ENCODE measurements at regions not wholly inside any gene's neighbourhood (a gene's known extent, or its start where the extent isn't known, plus 50 kb on each side); places are given as distances from the start of the nearest gene placed in this dataset.
A peak's percentile ranks its signal among the peaks of the same experiment; 100 is the strongest.

GRCh38 chr2:107242811-107243210 lies 356.8 kb upstream of the ST6GAL2 start:
- H3K4me3 Mint-ChIP-seq: no peak overlapping the region
- H3K36me3 Mint-ChIP-seq (ENCODE audit: low read depth): no peaks in the 10 kb centered on the region

GRCh38 chr2:107248932-107249331 lies 363.0 kb upstream of the ST6GAL2 start:
- ATAC-seq: no peak
- H3K4me1 Mint-ChIP-seq: no peaks in the 10 kb centered on the region
- no peaks in the 10 kb centered on the region for H3K36me3 Mint-ChIP-seq (ENCODE audit: low read depth)
- no peaks in the 10 kb centered on the region for H3K36me3 ChIP-seq (ENCODE audit: insufficient read depth)
- H3K27me3 ChIP-seq (ENCODE audit: insufficient read depth): no peaks in the 10 kb centered on the region
- H3K27ac Mint-ChIP-seq: no peak overlapping the region
- no peaks in the 10 kb centered on the region for H3K9me2 ChIP-seq (ENCODE audit: insufficient read depth)
- H3F3A ChIP-seq (replicated peaks; ENCODE audit: low read depth): no peaks in the 10 kb centered on the region
- no peaks in the 10 kb centered on the region for H3K4me1 ChIP-seq (ENCODE audit: insufficient read depth)
- H2AFZ ChIP-seq: no peak overlapping the region
- no peak overlapping the region for H3K4me3 Mint-ChIP-seq
- no peak overlapping the region for H3K4me2 ChIP-seq
- H4K20me1 ChIP-seq (replicated peaks; ENCODE audit: insufficient read depth): no peaks in the 10 kb centered on the region
- no peak for DNase-seq (ENCODE audit: low spot score)
- no peaks in the 10 kb centered on the region for H3K79me2 ChIP-seq (replicated peaks; ENCODE audit: insufficient read depth)
- no peaks in the 10 kb centered on the region for H3K27me3 Mint-ChIP-seq (ENCODE audit: insufficient read depth, low read depth, poor library complexity)
- H3K4me3 ChIP-seq: no peak overlapping the region
- no peaks in the 10 kb centered on the region; the same call in 2 of the 3 replicates for H3K9me3 Mint-ChIP-seq
- no peak overlapping the region for H3K27ac ChIP-seq (ENCODE audit: low read depth)
- TF ChIP-seq CREB1 (CRISPR knock-in tag; IDR thresholded peaks at IDR 0.05; ENCODE audit: low read depth) (no peak), ETS1 (IDR thresholded peaks at IDR 0.05) (no peak), JUNB (IDR thresholded peaks at IDR 0.05; ENCODE audit: unreplicated experiment) (no peak), CTCF (conservative IDR thresholded peaks at IDR 0.05; ENCODE audit: low read depth in 2 of 2) (no peak), EZH2 (IDR thresholded peaks at IDR 0.05; ENCODE audit: low read depth, unreplicated experiment) (no peak), REST (IDR thresholded peaks at IDR 0.05; ENCODE audit: unreplicated experiment) (no peak), ZNF462 (CRISPR knock-in tag; IDR thresholded peaks at IDR 0.05) (no peak), NANOG (IDR thresholded peaks at IDR 0.05; ENCODE audit: borderline replicate concordance) (no peak), POLR2AphosphoS5 (IDR thresholded peaks at IDR 0.05; ENCODE audit: low read depth) (no peak), ZNF114 (CRISPR knock-in tag; IDR thresholded peaks at IDR 0.05) (no peak)

More at GRCh38 chr2:107242811-107243210, 356.8 kb upstream of the ST6GAL2 start:
- DNase-seq (ENCODE audit: low spot score): no peak
- no peak for ATAC-seq
- H3K4me1 Mint-ChIP-seq: no peaks in the 10 kb centered on the region
- no peaks in the 10 kb centered on the region for H4K20me1 ChIP-seq (replicated peaks; ENCODE audit: insufficient read depth)
- no peaks in the 10 kb centered on the region for H3K27me3 ChIP-seq (ENCODE audit: insufficient read depth)
- H3K79me2 ChIP-seq (replicated peaks; ENCODE audit: insufficient read depth): no peaks in the 10 kb centered on the region
- H3K4me2 ChIP-seq: no peak overlapping the region
- no peaks in the 10 kb centered on the region for H3K9me3 Mint-ChIP-seq
- H3K36me3 ChIP-seq (ENCODE audit: insufficient read depth): no peaks in the 10 kb centered on the region
- H3K27ac ChIP-seq (ENCODE audit: low read depth): no peak overlapping the region
- H2AFZ ChIP-seq: 0 out of 2 replicates have a peak overlapping the region, but pooled peaks have one; percentile 53
- no peaks in the 10 kb centered on the region for H3K27me3 Mint-ChIP-seq (ENCODE audit: insufficient read depth, low read depth, poor library complexity)
- no peak for TF ChIP-seq ZNF114 (CRISPR knock-in tag; IDR thresholded peaks at IDR 0.05)
- no peaks in the 10 kb centered on the region for H3K9me2 ChIP-seq (ENCODE audit: insufficient read depth)
- no peak overlapping the region for H3K27ac Mint-ChIP-seq
- no peaks in the 10 kb centered on the region for H3K4me1 ChIP-seq (ENCODE audit: insufficient read depth)
- H3K4me3 ChIP-seq: no peak overlapping the region
- no peaks in the 10 kb centered on the region for H3F3A ChIP-seq (replicated peaks; ENCODE audit: low read depth)
